ENCODE measurements at regions not wholly inside any gene's neighbourhood (a gene's known extent, or its start where the extent isn't known, plus 50 kb on each side); places are given as distances from the start of the nearest gene placed in this dataset.

GRCh38 chr19:29336425-29336824 lies 123.5 kb upstream of the UQCRFS1 start:
- DNase-seq (ENCODE audit: low read depth in 1 of 2, low spot score in 1 of 2), result no peak
- no peak for TF ChIP-seq SPI1 (IDR thresholded peaks at IDR 0.05; ENCODE audit: borderline replicate concordance, low read depth)
- no peak for TF ChIP-seq GABPA (IDR thresholded peaks at IDR 0.05; ENCODE audit: low read depth)
- TF ChIP-seq CTCF (IDR thresholded peaks at IDR 0.05; ENCODE audit: insufficient read depth, low read length), result no peak
- no peak for TF ChIP-seq REST (IDR thresholded peaks at IDR 0.05; ENCODE audit: insufficient replicate concordance, low read depth)
- TF ChIP-seq POLR2AphosphoS5 (IDR thresholded peaks at IDR 0.05; ENCODE audit: low read depth), result no peak
- H3K27ac ChIP-seq (replicated peaks), result no peak overlapping the region
- H3K4me3 ChIP-seq (replicated peaks; ENCODE audit: insufficient read depth, low read length), result no peak overlapping the region
- no peaks in the 10 kb centered on the region for H3K27me3 ChIP-seq (ENCODE audit: insufficient read depth, poor library complexity, severe bottlenecking)

DNA sequence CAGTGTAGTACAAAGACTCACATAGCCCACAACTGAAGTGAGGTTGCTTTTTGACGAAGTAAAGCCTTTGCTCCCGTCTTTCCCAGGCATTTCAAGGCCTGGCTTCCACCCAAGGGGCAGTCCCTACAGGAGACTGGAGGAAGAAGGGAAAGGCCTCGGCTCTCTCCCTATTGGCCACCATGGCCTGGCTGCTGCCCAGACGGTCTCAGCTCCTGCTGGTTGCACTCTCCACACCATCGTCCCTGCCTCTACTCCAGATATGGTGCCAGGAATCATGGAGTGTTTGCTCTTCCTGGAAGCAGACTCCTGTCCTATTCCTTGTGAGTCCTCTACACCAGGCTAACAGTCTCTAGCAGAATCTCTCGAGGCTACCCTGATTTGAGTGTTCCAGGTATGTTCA lies 124.1 kb upstream of the UQCRFS1 start:
- Histone ChIP-seq H3K4me3 (replicated peaks; ENCODE audit: insufficient read depth, low read length) (no peak overlapping the region), H3K27me3 (ENCODE audit: insufficient read depth, poor library complexity, severe bottlenecking) (no peaks in the 10 kb centered on the region), H3K27ac (replicated peaks) (no peak overlapping the region)
- no peak for TF ChIP-seq CTCF (IDR thresholded peaks at IDR 0.05; ENCODE audit: insufficient read depth, low read length)
- no peak for TF ChIP-seq REST (IDR thresholded peaks at IDR 0.05; ENCODE audit: insufficient replicate concordance, low read depth)
- TF ChIP-seq SPI1 (IDR thresholded peaks at IDR 0.05; ENCODE audit: borderline replicate concordance, low read depth), result no peak
- TF ChIP-seq POLR2AphosphoS5 (IDR thresholded peaks at IDR 0.05; ENCODE audit: low read depth), result no peak
- no peak for TF ChIP-seq GABPA (IDR thresholded peaks at IDR 0.05; ENCODE audit: low read depth)
- no peak for DNase-seq (ENCODE audit: low read depth in 1 of 2, low spot score in 1 of 2)

DNA sequence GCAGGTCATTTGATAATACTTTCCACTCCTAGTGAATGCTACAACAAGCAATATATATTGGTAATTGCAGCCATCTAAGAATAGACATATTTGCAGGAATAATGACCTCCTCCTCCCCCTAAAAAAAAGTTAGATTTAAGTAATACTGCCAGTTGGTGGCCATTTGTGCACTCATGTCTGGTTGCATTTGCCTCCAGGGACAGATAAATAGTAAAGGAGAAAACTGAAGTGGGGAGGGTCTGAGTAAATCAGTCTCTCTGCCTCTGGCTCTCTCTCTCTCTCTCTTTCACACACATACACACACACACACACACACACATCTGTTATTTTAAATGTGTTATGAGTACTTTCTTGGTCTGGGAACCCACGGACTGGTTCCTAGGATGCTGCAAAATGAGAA lies 125.5 kb upstream of the UQCRFS1 start:
- TF ChIP-seq REST (IDR thresholded peaks at IDR 0.05; ENCODE audit: insufficient replicate concordance, low read depth), result no peak
- TF ChIP-seq SPI1 (IDR thresholded peaks at IDR 0.05; ENCODE audit: borderline replicate concordance, low read depth), result no peak
- no peak for TF ChIP-seq CTCF (IDR thresholded peaks at IDR 0.05; ENCODE audit: insufficient read depth, low read length)
- TF ChIP-seq GABPA (IDR thresholded peaks at IDR 0.05; ENCODE audit: low read depth), result no peak
- no peak for TF ChIP-seq POLR2AphosphoS5 (IDR thresholded peaks at IDR 0.05; ENCODE audit: low read depth)
- Histone ChIP-seq H3K4me3 (replicated peaks; ENCODE audit: insufficient read depth, low read length) (no peak overlapping the region), H3K27ac (replicated peaks) (no peak overlapping the region), H3K27me3 (ENCODE audit: insufficient read depth, poor library complexity, severe bottlenecking) (no peaks in the 10 kb centered on the region)
- DNase-seq (ENCODE audit: low read depth in 1 of 2, low spot score in 1 of 2), result no peak

Data from HL-60 (cell line).